CD14-positive monocyte (primary cell): ENCODE measurements at regions not wholly inside any gene's neighbourhood (a gene's known extent, or its start where the extent isn't known, plus 50 kb on each side); places are given as distances from the start of the nearest gene placed in this dataset.

Source experiments
- DNase-seq, 3 donors: peaks; one replicate each; pipeline ENCODE4 v3.0.0-alpha.2; 2011 to 2022
- H2AFZ ChIP-seq: 2 replicates; pipeline ENCODE4 v1.6.0; 2012; ENCODE audit warnings: mild to moderate bottlenecking, low read depth, low read length, inconsistent platforms; ENCODE audit not compliant: insufficient read depth, poor library complexity, severe bottlenecking
- H3K27ac ChIP-seq, 2 donors: 1 replicate in 1 of 2; 2 replicates in 1 of 2; pipeline ENCODE4 v1.5.1; 2012 to 2013; ENCODE audit warnings: low read length in 2 of 2, control low read depth in 1 of 2, inconsistent platforms in 1 of 2, low read depth in 1 of 2, mild to moderate bottlenecking in 1 of 2
- H3K27me3 ChIP-seq, 2 donors: one replicate each; pipeline versions ENCODE4 v1.6.0 to v1.6.1; 2011 to 2013; ENCODE audit warnings: low read length in 2 of 2; ENCODE audit not compliant: control insufficient read depth in 2 of 2, insufficient read depth in 2 of 2
- H3K36me3 ChIP-seq, 2 donors: replicated peaks in 1 of 2; 1 replicate in 1 of 2; 2 replicates in 1 of 2; pipeline versions ENCODE4 v1.5.1 to v1.6.1; 2012 to 2013; ENCODE audit warnings: low read length in 2 of 2, control low read depth in 1 of 2, inconsistent platforms in 1 of 2, mild to moderate bottlenecking in 1 of 2; ENCODE audit not compliant: insufficient read depth in 2 of 2, control insufficient read depth in 1 of 2
- H3K4me1 ChIP-seq, 2 donors: 1 replicate in 1 of 2; 2 replicates in 1 of 2; pipeline versions ENCODE4 v1.5.1 to v1.6.1; 2012 to 2013; ENCODE audit warnings: low read length in 2 of 2, control low read depth in 1 of 2, inconsistent platforms in 1 of 2, mild to moderate bottlenecking in 1 of 2, moderate library complexity in 1 of 2; ENCODE audit not compliant: insufficient read depth in 2 of 2, control insufficient read depth in 1 of 2
- H3K4me2 ChIP-seq: replicated peaks from 2 replicates; pipeline ENCODE3; 2012; ENCODE audit warnings: low read length, moderate library complexity, mild to moderate bottlenecking; ENCODE audit not compliant: poor library complexity, severe bottlenecking; ENCODE audit errors: extremely low read depth
- H3K4me3 ChIP-seq, 3 experiments: fragments of 200-600 bp in 1 of 3; sonication (generic) in 1 of 3; replicated peaks in 1 of 3; 1 replicate in 2 of 3; 2 replicates in 1 of 3; pipeline ENCODE4 v1.5.1; 2011 to 2013; ENCODE audit warnings: low read length in 3 of 3, mild to moderate bottlenecking in 3 of 3, control low read depth in 2 of 3, low read depth in 2 of 3, inconsistent platforms in 1 of 3, moderate library complexity in 1 of 3
- H3K79me2 ChIP-seq: 2 replicates; pipeline ENCODE4 v1.6.0; 2012; ENCODE audit warnings: mild to moderate bottlenecking, control low read depth, inconsistent platforms, low read length, moderate library complexity; ENCODE audit not compliant: insufficient read depth
- H3K9ac ChIP-seq: 2 replicates; pipeline ENCODE4 v1.6.0; 2017; ENCODE audit warnings: low read length, mild to moderate bottlenecking; ENCODE audit not compliant: insufficient read depth, poor library complexity, severe bottlenecking
- H3K9me3 ChIP-seq, 2 donors: replicated peaks in 1 of 2; 1 replicate in 1 of 2; 2 replicates in 1 of 2; pipeline versions ENCODE4 v1.5.1 to v1.6.1; 2012 to 2013; ENCODE audit warnings: low read length in 2 of 2, control low read depth in 1 of 2; ENCODE audit not compliant: control insufficient read depth in 1 of 2, insufficient read depth in 1 of 2
- H4K20me1 ChIP-seq: 2 replicates; pipeline ENCODE4 v1.6.0; 2012; ENCODE audit warnings: mild to moderate bottlenecking, low read length, control low read depth, moderate library complexity; ENCODE audit not compliant: insufficient read depth
- H3K27ac Mint-ChIP-seq, 7 donors: one replicate each; pipeline ENCODE4 v1.8.0; 2020; ENCODE audit warnings: mild to moderate bottlenecking in 7 of 7, mixed read lengths in 7 of 7, moderate library complexity in 6 of 7, inconsistent platforms in 2 of 7
- H3K27me3 Mint-ChIP-seq, 3 donors: one replicate each; pipeline ENCODE4 v1.8.0; 2021 to 2022; ENCODE audit warnings: low read depth in 3 of 3, mild to moderate bottlenecking in 3 of 3, mixed read lengths in 3 of 3, moderate library complexity in 3 of 3, inconsistent platforms in 1 of 3
- H3K36me3 Mint-ChIP-seq, 2 donors: one replicate each; pipeline ENCODE4 v1.8.0; 2020; ENCODE audit warnings: mixed read lengths in 2 of 2, inconsistent platforms in 1 of 2, mild to moderate bottlenecking in 1 of 2
- H3K4me1 Mint-ChIP-seq: one replicate; pipeline ENCODE4 v1.8.0; 2020; ENCODE audit warnings: mild to moderate bottlenecking, mixed read lengths
- H3K4me3 Mint-ChIP-seq, 2 donors: one replicate each; pipeline ENCODE4 v1.8.0; 2020; ENCODE audit warnings: mild to moderate bottlenecking in 2 of 2, mixed read lengths in 2 of 2, moderate library complexity in 1 of 2
- H3K9me3 Mint-ChIP-seq, 7 donors: one replicate each; pipeline ENCODE4 v1.8.0; 2020 to 2022; ENCODE audit warnings: mixed read lengths in 7 of 7, mild to moderate bottlenecking in 6 of 7, moderate library complexity in 6 of 7, inconsistent platforms in 2 of 7
- CTCF ChIP-seq: fragments of 200-600 bp; IDR thresholded peaks from one replicate; pipeline ENCODE4 v1.8.0; 2022; ENCODE audit warnings: antibody characterized with exemption, mild to moderate bottlenecking
- WGBS: methylation state at CpG from one replicate; pipeline ENCODE4 v1.1.5; 2013; ENCODE audit warnings: missing lambda C conversion rate; ENCODE audit not compliant: insufficient coverage; 5-methylcytosine and 5-hydroxymethylcytosine counted together
- intact Hi-C, 2 donors: fragments of 100-400 bp; cut with micrococcal nuclease; formaldehyde crosslinking; loops; one replicate each; pipeline versions ENCODE4 v1.15.0 to v1.15.1; 2023

GRCh38 chr19:30266687-30267086 lies 105.5 kb upstream of the ZNF536 start:
- intact Hi-C loops = no loop called here
- peaks cover 9 to 14% (median 11%) of the 10 kb centered on the region in 3 donors for H3K27me3 Mint-ChIP-seq
- no peak overlapping the region for H3K4me3 Mint-ChIP-seq

GRCh38 chr19:30267332-30267731 lies 104.9 kb upstream of the ZNF536 start:
- H3K4me2 ChIP-seq = no peak overlapping the region
- H4K20me1 ChIP-seq = no peaks in the 10 kb centered on the region
- H3K4me3 ChIP-seq = no peak overlapping the region
- Mint-ChIP-seq H3K27ac (peak overlapping the region in 1 of 7 donors; percentile 7), H3K27me3 (peaks cover 9 to 14% (median 11%) of the 10 kb centered on the region in 3 donors), H3K36me3 (no peaks in the 10 kb centered on the region), H3K4me1 (no peaks in the 10 kb centered on the region), H3K4me3 (no peak overlapping the region), H3K9me3 (peaks cover 0 to 4% (median 0%) of the 10 kb centered on the region in 7 donors)
- H3K27me3 ChIP-seq = no peaks in the 10 kb centered on the region
- DNase-seq = no peak
- no peak overlapping the region for H3K9ac ChIP-seq
- no CpG with 5 or more reads among the region's 3 CpGs for WGBS
- H3K4me1 ChIP-seq = no peaks in the 10 kb centered on the region
- TF ChIP-seq CTCF = no peak
- no peak overlapping the region for H2AFZ ChIP-seq
- no peaks in the 10 kb centered on the region for H3K79me2 ChIP-seq
- intact Hi-C loops = no loop called here
- no peaks in the 10 kb centered on the region for H3K9me3 ChIP-seq
- no peaks in the 10 kb centered on the region for H3K36me3 ChIP-seq
- H3K27ac ChIP-seq = no peak overlapping the region

More at GRCh38 chr19:30266687-30267086, 105.5 kb upstream of the ZNF536 start:
- Mint-ChIP-seq H3K9me3 (peaks cover 0 to 3% (median 0%) of the 10 kb centered on the region in 7 donors), H3K36me3 (no peaks in the 10 kb centered on the region), H3K4me1 (no peaks in the 10 kb centered on the region), H3K27ac (no peak overlapping the region)
- DNase-seq = no peak
- H3K79me2 ChIP-seq = no peaks in the 10 kb centered on the region
- no peak overlapping the region for H3K27ac ChIP-seq
- H3K4me1 ChIP-seq = no peaks in the 10 kb centered on the region
- no peak overlapping the region for H3K4me3 ChIP-seq
- H2AFZ ChIP-seq = no peak overlapping the region
- H4K20me1 ChIP-seq = no peaks in the 10 kb centered on the region
- H3K9ac ChIP-seq = no peak overlapping the region
- H3K9me3 ChIP-seq = no peaks in the 10 kb centered on the region
- no peak for TF ChIP-seq CTCF
- H3K36me3 ChIP-seq = no peaks in the 10 kb centered on the region
- no peaks in the 10 kb centered on the region for H3K27me3 ChIP-seq
- 100% methylated on average over 2 of the region's 6 CpGs for WGBS
- no peak overlapping the region for H3K4me2 ChIP-seq
